ENCODE measurements at regions not wholly inside any gene's neighbourhood (a gene's known extent, or its start where the extent isn't known, plus 50 kb on each side); places are given as distances from the start of the nearest gene placed in this dataset.

DNA sequence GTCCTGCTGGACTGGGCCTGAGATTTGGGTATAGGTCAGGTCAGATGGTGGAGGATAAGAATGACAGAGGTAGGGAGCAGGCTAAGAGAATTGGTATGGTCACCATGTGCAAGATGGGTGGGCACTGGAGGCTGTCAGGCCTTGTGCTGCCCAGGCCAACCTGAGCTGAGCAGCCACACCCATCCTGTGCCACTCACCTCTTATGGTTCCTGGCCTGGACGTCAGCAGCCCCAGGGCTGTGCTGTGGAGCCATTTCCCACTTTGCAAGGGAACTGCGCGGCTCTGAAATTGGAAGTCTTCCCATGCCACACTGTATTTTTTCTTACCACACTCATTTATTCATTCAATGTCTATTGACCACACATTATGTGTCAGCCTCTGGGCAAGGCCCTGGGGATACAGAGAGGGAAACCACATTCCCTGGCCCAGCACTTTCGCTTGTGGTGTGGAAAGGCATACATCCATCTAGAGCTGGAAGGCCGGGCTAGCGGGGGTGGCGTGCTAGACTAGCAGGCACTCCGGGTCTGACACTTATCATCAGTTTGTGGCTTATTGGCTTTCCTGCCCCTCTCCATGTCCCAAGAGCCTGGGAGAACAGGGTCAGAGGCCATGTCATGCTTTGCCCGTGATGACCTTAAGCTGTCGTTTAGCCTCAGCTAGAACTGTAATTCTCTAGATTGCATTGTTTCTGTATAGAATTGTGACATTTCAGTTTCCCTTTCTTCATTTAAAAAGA is 51.1 kb upstream of the POLG start:
- DNase-seq (ENCODE audit: extremely low spot score) = no peak
- ChIA-PET POLR2A (no interaction called here), CTCF (interaction anchor here (1.3 to 3.4 kb wide), 3 partner anchors 9 to 56 kb away, joined by 3 to 11 read pairs (median 4); no protein-coding TSS in a partner anchor)
- no peak for TF ChIP-seq CTCF (IDR thresholded peaks at IDR 0.05; ENCODE audit: control extremely low read depth, extremely low read depth, low read depth, missing control alignments)
